ENCODE measurements at regions not wholly inside any gene's neighbourhood (a gene's known extent, or its start where the extent isn't known, plus 50 kb on each side); places are given as distances from the start of the nearest gene placed in this dataset.
A peak's percentile ranks its signal among the peaks of the same experiment; 100 is the strongest.

- TF ChIP-seq, protein P1, sequence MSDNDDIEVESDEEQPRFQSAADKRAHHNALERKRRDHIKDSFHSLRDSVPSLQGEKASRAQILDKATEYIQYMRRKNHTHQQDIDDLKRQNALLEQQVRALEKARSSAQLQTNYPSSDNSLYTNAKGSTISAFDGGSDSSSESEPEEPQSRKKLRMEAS (IDR thresholded peaks at IDR 0.05; ENCODE audit: low read depth, low read length): no peak
- TF ChIP-seq, protein P2, sequence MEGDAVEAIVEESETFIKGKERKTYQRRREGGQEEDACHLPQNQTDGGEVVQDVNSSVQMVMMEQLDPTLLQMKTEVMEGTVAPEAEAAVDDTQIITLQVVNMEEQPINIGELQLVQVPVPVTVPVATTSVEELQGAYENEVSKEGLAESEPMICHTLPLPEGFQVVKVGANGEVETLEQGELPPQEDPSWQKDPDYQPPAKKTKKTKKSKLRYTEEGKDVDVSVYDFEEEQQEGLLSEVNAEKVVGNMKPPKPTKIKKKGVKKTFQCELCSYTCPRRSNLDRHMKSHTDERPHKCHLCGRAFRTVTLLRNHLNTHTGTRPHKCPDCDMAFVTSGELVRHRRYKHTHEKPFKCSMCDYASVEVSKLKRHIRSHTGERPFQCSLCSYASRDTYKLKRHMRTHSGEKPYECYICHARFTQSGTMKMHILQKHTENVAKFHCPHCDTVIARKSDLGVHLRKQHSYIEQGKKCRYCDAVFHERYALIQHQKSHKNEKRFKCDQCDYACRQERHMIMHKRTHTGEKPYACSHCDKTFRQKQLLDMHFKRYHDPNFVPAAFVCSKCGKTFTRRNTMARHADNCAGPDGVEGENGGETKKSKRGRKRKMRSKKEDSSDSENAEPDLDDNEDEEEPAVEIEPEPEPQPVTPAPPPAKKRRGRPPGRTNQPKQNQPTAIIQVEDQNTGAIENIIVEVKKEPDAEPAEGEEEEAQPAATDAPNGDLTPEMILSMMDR (IDR thresholded peaks at IDR 0.05; ENCODE audit: low read depth, low read length): no peak
- no peak for TF ChIP-seq MYC (IDR thresholded peaks at IDR 0.05; ENCODE audit: low read depth, low read length)
Observed at GRCh38 chr11:98136357-98136756, 884.4 kb upstream of the CNTN5 start.

DNA sequence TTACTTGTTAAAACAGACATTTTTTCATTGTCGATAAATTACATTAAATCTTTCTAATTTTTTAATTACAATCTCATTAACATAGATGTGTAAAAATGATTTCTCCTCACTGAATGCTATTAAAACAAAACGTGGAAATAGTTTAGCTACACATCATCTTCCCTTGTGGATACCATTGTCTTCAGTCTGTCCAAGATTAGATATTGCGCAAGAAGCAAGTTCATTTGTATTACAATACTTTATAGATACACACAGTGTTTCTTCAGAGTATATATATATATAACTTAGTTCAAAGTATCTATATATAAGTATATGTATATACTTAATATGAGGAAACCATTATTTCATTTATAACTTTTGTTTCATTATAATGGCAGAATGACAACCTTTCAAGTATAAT is 883.3 kb upstream of the CNTN5 start:
- TF ChIP-seq MYC (IDR thresholded peaks at IDR 0.05; ENCODE audit: low read depth, low read length) (no peak), POLR2A (IDR thresholded peaks at IDR 0.05; ENCODE audit: extremely low read depth, insufficient read length) (no peak)
- TF ChIP-seq, protein P1 (IDR thresholded peaks at IDR 0.05; ENCODE audit: low read depth, low read length): no peak
- TF ChIP-seq, protein P2 (IDR thresholded peaks at IDR 0.05; ENCODE audit: low read depth, low read length): no peak
- no peak overlapping the region for H3K4me3 ChIP-seq (ENCODE audit: low read depth, low read length)
- DNase-seq (ENCODE audit: low read depth): no peak

More at GRCh38 chr11:98136357-98136756, 884.4 kb upstream of the CNTN5 start:
- peak; percentile 11 for DNase-seq (ENCODE audit: low read depth)
- H3K4me3 ChIP-seq (ENCODE audit: low read depth, low read length): no peak overlapping the region

- no peak overlapping the region for H3K4me3 ChIP-seq (ENCODE audit: low read depth, low read length)
- no peak for DNase-seq (ENCODE audit: low read depth)
- no peak for TF ChIP-seq MYC (IDR thresholded peaks at IDR 0.05; ENCODE audit: low read depth, low read length)
- TF ChIP-seq, protein P1 (IDR thresholded peaks at IDR 0.05; ENCODE audit: low read depth, low read length): no peak
- TF ChIP-seq POLR2A (IDR thresholded peaks at IDR 0.05; ENCODE audit: extremely low read depth, insufficient read length): no peak
- TF ChIP-seq, protein P2 (IDR thresholded peaks at IDR 0.05; ENCODE audit: low read depth, low read length): no peak
Observed at GRCh38 chr11:98143661-98144060, 877.1 kb upstream of the CNTN5 start.

- TF ChIP-seq, protein P2 (IDR thresholded peaks at IDR 0.05; ENCODE audit: low read depth, low read length): no peak
- TF ChIP-seq POLR2A (IDR thresholded peaks at IDR 0.05; ENCODE audit: extremely low read depth, insufficient read length) (no peak), MYC (IDR thresholded peaks at IDR 0.05; ENCODE audit: low read depth, low read length) (no peak)
- TF ChIP-seq, protein P1 (IDR thresholded peaks at IDR 0.05; ENCODE audit: low read depth, low read length): no peak
- DNase-seq (ENCODE audit: low read depth): no peak
- H3K4me3 ChIP-seq (ENCODE audit: low read depth, low read length): no peak overlapping the region
Observed at GRCh38 chr11:98153752-98154151, 867.0 kb upstream of the CNTN5 start.

- no peak for TF ChIP-seq MYC (IDR thresholded peaks at IDR 0.05; ENCODE audit: low read depth, low read length)
- TF ChIP-seq, protein P1 (IDR thresholded peaks at IDR 0.05; ENCODE audit: low read depth, low read length): no peak
- no peak for TF ChIP-seq POLR2A (IDR thresholded peaks at IDR 0.05; ENCODE audit: extremely low read depth, insufficient read length)
- TF ChIP-seq, protein P2 (IDR thresholded peaks at IDR 0.05; ENCODE audit: low read depth, low read length): no peak
Observed at GRCh38 chr11:98155696-98156095, 865.1 kb upstream of the CNTN5 start.

DNA sequence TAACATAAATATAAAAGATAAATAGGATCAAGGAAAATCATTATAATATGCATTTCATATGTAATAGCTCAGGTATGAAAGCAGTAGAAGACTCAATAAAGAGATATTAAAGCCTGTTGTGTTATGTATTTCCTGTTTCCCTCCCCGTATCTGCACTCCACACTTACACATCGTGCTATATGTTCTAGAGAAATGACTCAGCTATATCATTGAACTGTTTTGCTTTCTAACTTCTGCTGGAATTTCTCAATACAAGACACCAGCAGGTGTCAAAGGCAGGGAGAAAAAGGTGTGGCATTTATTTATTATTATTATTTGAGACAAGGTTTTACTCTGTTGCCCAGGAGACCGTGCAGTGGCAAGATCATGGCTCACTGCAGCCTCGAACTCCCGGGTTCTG is 842.8 kb upstream of the CNTN5 start:
- DNase-seq (ENCODE audit: low read depth): no peak
- H3K4me3 ChIP-seq (ENCODE audit: low read depth, low read length): no peak overlapping the region

More at GRCh38 chr11:98155696-98156095, 865.1 kb upstream of the CNTN5 start:
- no peak overlapping the region for H3K4me3 ChIP-seq (ENCODE audit: low read depth, low read length)
- DNase-seq (ENCODE audit: low read depth): no peak

More for the DNA sequence above, 842.8 kb upstream of the CNTN5 start:
- no peak for TF ChIP-seq POLR2A (IDR thresholded peaks at IDR 0.05; ENCODE audit: extremely low read depth, insufficient read length)
- TF ChIP-seq, protein P2 (IDR thresholded peaks at IDR 0.05; ENCODE audit: low read depth, low read length): no peak
- TF ChIP-seq MYC (IDR thresholded peaks at IDR 0.05; ENCODE audit: low read depth, low read length): no peak
- TF ChIP-seq, protein P1 (IDR thresholded peaks at IDR 0.05; ENCODE audit: low read depth, low read length): no peak

Measured in NB4 (cell line).